Prostate gland (tissue), 2 donors: ENCODE measurements at regions not wholly inside any gene's neighbourhood (a gene's known extent, or its start where the extent isn't known, plus 50 kb on each side); places are given as distances from the start of the nearest gene placed in this dataset.

Experiments used
- CTCF ChIP-seq, 4 experiments: fragments of 200-600 bp in 2 of 4; fragments of 450-650 bp in 2 of 4; sonication (generic) in 2 of 4; IDR thresholded peaks; 1 replicate in 3 of 4; 2 replicates in 1 of 4; pipeline ENCODE4 v1.5.1; 2016 to 2019; ENCODE audit warnings: antibody characterized with exemption in 4 of 4, mild to moderate bottlenecking in 2 of 4, moderate library complexity in 2 of 4
- POLR2A ChIP-seq: fragments of 450-650 bp; IDR thresholded peaks from one replicate; pipeline ENCODE4 v1.6.1; 2016; ENCODE audit warnings: antibody characterized with exemption, mild to moderate bottlenecking

- TF ChIP-seq CTCF (IDR thresholded peaks at IDR 0.05) = no peak
- no peak for TF ChIP-seq POLR2A
Observed at GRCh38 chr3:174667386-174667785, 191.7 kb upstream of the NAALADL2 start.
